PC-3 (cell line): ENCODE measurements at regions not wholly inside any gene's neighbourhood (a gene's known extent, or its start where the extent isn't known, plus 50 kb on each side); places are given as distances from the start of the nearest gene placed in this dataset.

Experiments used
- ATAC-seq: fragments of 200-7000 bp; cut with Tn5 transposase; 2 replicates; pipeline ENCODE4 v1.9.1; 2020; ENCODE audit warnings: mild to moderate bottlenecking, moderate library complexity
- BruUV-seq: library from RNA; stranded (reverse); fragments of 400-500 nt; replicated peaks from 2 replicates; lab custom pipeline; 2021; lab: Mats Ljungman, UMichigan
- CTCF ChIA-PET: fragments of 300-600 bp; sonication (Branson Sonifier 250); formaldehyde crosslinking; loops from one replicate; lab custom pipeline; 2022; ENCODE audit warnings: antibody characterized with exemption; lab: Charles Lee
- POLR2A ChIA-PET: fragments of 300-600 bp; sonication (Branson Sonifier 250); formaldehyde crosslinking; loops from one replicate; lab custom pipeline; 2022; ENCODE audit warnings: antibody characterized with exemption; ENCODE audit not compliant: unreplicated experiment; lab: Charles Lee
- DNase-seq: peaks from one replicate; pipeline ENCODE4 v3.0.0-alpha.2; 2015
- H2AFZ ChIP-seq: fragments of 300-600 bp; sonication (generic); 2 replicates; pipeline ENCODE4 v1.6.0; 2016; ENCODE audit warnings: antibody characterized with exemption, low read length
- H3F3A ChIP-seq: fragments of 300-600 bp; sonication (generic); one replicate; pipeline ENCODE4 v1.6.0; 2017; ENCODE audit warnings: antibody characterized with exemption, low read length, control low read depth, mild to moderate bottlenecking; ENCODE audit not compliant: unreplicated experiment
- H3K27ac ChIP-seq: fragments of 300-600 bp; sonication (generic); 2 replicates; pipeline ENCODE4 v1.5.1; 2016; ENCODE audit warnings: mild to moderate bottlenecking, low read length
- H3K27me3 ChIP-seq: fragments of 300-600 bp; sonication (generic); 2 replicates; pipeline ENCODE4 v1.6.1; 2016; ENCODE audit warnings: low read length, mixed read lengths
- H3K36me3 ChIP-seq: fragments of 300-600 bp; sonication (generic); 2 replicates; pipeline ENCODE4 v1.6.1; 2016; ENCODE audit warnings: low read depth, mixed run types, low read length, mixed read lengths
- H3K4me1 ChIP-seq: fragments of 300-600 bp; sonication (generic); 2 replicates; pipeline ENCODE4 v1.5.1; 2016; ENCODE audit warnings: low read length; ENCODE audit not compliant: insufficient read depth
- H3K4me2 ChIP-seq: fragments of 300-600 bp; sonication (generic); 2 replicates; pipeline ENCODE4 v1.6.0; 2016; ENCODE audit warnings: low read length
- H3K4me3 ChIP-seq: fragments of 300-600 bp; sonication (generic); 2 replicates; pipeline ENCODE4 v1.5.1; 2016; ENCODE audit warnings: mild to moderate bottlenecking, low read length, mixed read lengths
- H3K79me2 ChIP-seq: fragments of 300-600 bp; sonication (generic); 2 replicates; pipeline ENCODE4 v1.6.1; 2017; ENCODE audit warnings: low read length, mixed read lengths
- H3K9ac ChIP-seq: fragments of 300-600 bp; sonication (generic); 2 replicates; pipeline ENCODE4 v1.6.0; 2016; ENCODE audit warnings: mild to moderate bottlenecking, low read length
- H3K9me2 ChIP-seq: fragments of 300-600 bp; sonication (generic); replicated peaks from 2 replicates; pipeline ENCODE4 v1.6.1; 2016; ENCODE audit warnings: mixed run types, low read length, mixed read lengths
- H3K9me3 ChIP-seq: fragments of 300-600 bp; sonication (generic); 2 replicates; pipeline ENCODE4 v1.6.1; 2016; ENCODE audit warnings: low read length, mixed read lengths
- H4K20me1 ChIP-seq: fragments of 300-600 bp; sonication (generic); 2 replicates; pipeline ENCODE4 v1.6.1; 2016; ENCODE audit warnings: low read length, mixed read lengths
- CTCF ChIP-seq: fragments of 300-600 bp; sonication (generic); conservative IDR thresholded peaks from 2 replicates; pipeline ENCODE4 v1.5.1; 2017; ENCODE audit warnings: antibody characterized with exemption, low read depth, mild to moderate bottlenecking, low read length
- EZH2 ChIP-seq: fragments of 300-600 bp; sonication (generic); IDR thresholded peaks from one replicate; pipeline ENCODE4 v1.6.1; 2017; ENCODE audit warnings: antibody characterized with exemption, mild to moderate bottlenecking, low read length; ENCODE audit not compliant: unreplicated experiment
- EZH2phosphoT487 ChIP-seq: fragments of 300-600 bp; sonication (generic); IDR thresholded peaks from 2 replicates; pipeline ENCODE4 v1.6.1; 2018; ENCODE audit warnings: mild to moderate bottlenecking, antibody characterized with exemption, low read length, borderline replicate concordance
- intact Hi-C: fragments of 100-400 bp; cut with micrococcal nuclease; formaldehyde crosslinking; loops from 2 replicates; pipeline ENCODE4 v1.9.0; 2023

GRCh38 chr4:110266136-110266535 lies 67.7 kb upstream of the ELOVL6 start:
- CTCF ChIA-PET: no interaction called here
- H3K4me1 ChIP-seq: no peaks in the 10 kb centered on the region
- no peaks in the 10 kb centered on the region for H3K36me3 ChIP-seq
- TF ChIP-seq EZH2phosphoT487 (no peak), EZH2 (no peak), CTCF (no peak)
- POLR2A ChIA-PET: no interaction called here
- H3K4me2 ChIP-seq: no peak overlapping the region
- H3K79me2 ChIP-seq: no peaks in the 10 kb centered on the region
- H3F3A ChIP-seq: no peaks in the 10 kb centered on the region
- no peak overlapping the region for H2AFZ ChIP-seq
- BruUV-seq: no TSS peak
- intact Hi-C loops: no loop called here
- H3K9ac ChIP-seq: no peak overlapping the region
- no peaks in the 10 kb centered on the region for H3K27me3 ChIP-seq
- H3K9me2 ChIP-seq: no peaks in the 10 kb centered on the region
- no peak overlapping the region for H3K27ac ChIP-seq
- H3K4me3 ChIP-seq: no peak overlapping the region
- no peak for DNase-seq
- H4K20me1 ChIP-seq: no peaks in the 10 kb centered on the region
- no peaks in the 10 kb centered on the region for H3K9me3 ChIP-seq
- no peak for ATAC-seq

GRCh38 chr4:110265001-110265400 lies 66.6 kb upstream of the ELOVL6 start:
- Histone ChIP-seq H3K79me2 (no peaks in the 10 kb centered on the region), H3K4me3 (no peak overlapping the region), H3K36me3 (no peaks in the 10 kb centered on the region), H3K9ac (no peak overlapping the region), H3K27me3 (no peaks in the 10 kb centered on the region), H3K4me1 (no peaks in the 10 kb centered on the region), H3K9me3 (no peaks in the 10 kb centered on the region), H2AFZ (no peak overlapping the region), H3K9me2 (no peaks in the 10 kb centered on the region), H3K27ac (no peak overlapping the region), H4K20me1 (no peaks in the 10 kb centered on the region), H3K4me2 (no peak overlapping the region), H3F3A (no peaks in the 10 kb centered on the region)
- POLR2A ChIA-PET: no interaction called here
- TF ChIP-seq CTCF: no peak
- no peak for TF ChIP-seq EZH2phosphoT487
- TF ChIP-seq EZH2: no peak
- CTCF ChIA-PET: no interaction called here
- DNase-seq (no peak), ATAC-seq (no peak)
- intact Hi-C loops: no loop called here
- BruUV-seq: no TSS peak

GRCh38 chr4:110260299-110260698 lies 61.9 kb upstream of the ELOVL6 start:
- POLR2A ChIA-PET: no interaction called here
- no peaks in the 10 kb centered on the region for H3K9me2 ChIP-seq
- no peaks in the 10 kb centered on the region for H3K4me1 ChIP-seq
- H3K36me3 ChIP-seq: no peaks in the 10 kb centered on the region
- H4K20me1 ChIP-seq: no peaks in the 10 kb centered on the region
- H2AFZ ChIP-seq: no peak overlapping the region
- no TSS peak for BruUV-seq
- no peaks in the 10 kb centered on the region for H3K9me3 ChIP-seq
- H3K27me3 ChIP-seq: no peaks in the 10 kb centered on the region
- no peaks in the 10 kb centered on the region for H3F3A ChIP-seq
- CTCF ChIA-PET: no interaction called here
- H3K79me2 ChIP-seq: no peaks in the 10 kb centered on the region
- H3K4me3 ChIP-seq: no peak overlapping the region
- intact Hi-C loops: no loop called here
- ATAC-seq (no peak), DNase-seq (no peak)
- TF ChIP-seq CTCF: no peak
- no peak for TF ChIP-seq EZH2
- no peak for TF ChIP-seq EZH2phosphoT487
- H3K4me2 ChIP-seq: no peak overlapping the region
- H3K27ac ChIP-seq: no peak overlapping the region
- no peak overlapping the region for H3K9ac ChIP-seq
